HL-60/S4 treated with phorbol 12-myristate 13-acetate at 8.2 ng/mL for 4 days and 3 days (cell line): ENCODE measurements at regions not wholly inside any gene's neighbourhood (a gene's known extent, or its start where the extent isn't known, plus 50 kb on each side); places are given as distances from the start of the nearest gene placed in this dataset.

Source experiments
- in situ Hi-C: fragments of 300-500 bp; cut with MboI; formaldehyde crosslinking; loops from 2 replicates; pipeline ENCODE4 v1.15.0; 2022; ENCODE audit warnings: low sequenced_read_pairs

GRCh38 chr20:16678779-16679178, 51.0 kb upstream of the SNRPB2 start:
- in situ Hi-C loops, result no loop called here

GRCh38 chr20:16676891-16677290, 52.9 kb upstream of the SNRPB2 start:
- in situ Hi-C loops, result no loop called here

- in situ Hi-C loops, result no loop called here
Measured at GRCh38 chr20:16675001-16675564, 54.7 kb upstream of the SNRPB2 start.

- in situ Hi-C loops, result no loop called here
Measured at GRCh38 chr20:16674243-16674642, 55.6 kb upstream of the SNRPB2 start.

- in situ Hi-C loops, result no loop called here
Measured at GRCh38 chr20:16672299-16672698, 57.5 kb upstream of the SNRPB2 start.

GRCh38 chr20:16671753-16672152, 58.1 kb upstream of the SNRPB2 start:
- in situ Hi-C loops, result no loop called here

- in situ Hi-C loops, result no loop called here
Measured at GRCh38 chr20:16666272-16666671, 63.6 kb upstream of the SNRPB2 start.

GRCh38 chr20:16664020-16664419, 65.8 kb upstream of the SNRPB2 start:
- in situ Hi-C loops, result no loop called here

GRCh38 chr20:16662467-16662866, 67.4 kb upstream of the SNRPB2 start:
- in situ Hi-C loops, result no loop called here

GRCh38 chr20:16661756-16662155, 68.1 kb upstream of the SNRPB2 start:
- in situ Hi-C loops, result no loop called here

GRCh38 chr20:16654858-16655535, 74.8 kb upstream of the SNRPB2 start:
- in situ Hi-C loops, result no loop called here

GRCh38 chr20:16653266-16653665, 76.6 kb upstream of the SNRPB2 start:
- in situ Hi-C loops, result no loop called here

- in situ Hi-C loops, result no loop called here
Measured at GRCh38 chr20:16647875-16648597, 74.8 kb upstream of the KIF16B start.

GRCh38 chr20:16641511-16642023, 68.3 kb upstream of the KIF16B start:
- in situ Hi-C loops, result no loop called here

- in situ Hi-C loops, result no loop called here
Measured at GRCh38 chr20:16639027-16639941, 66.0 kb upstream of the KIF16B start.

GRCh38 chr20:16637797-16638196, 64.5 kb upstream of the KIF16B start:
- in situ Hi-C loops, result no loop called here

- in situ Hi-C loops, result no loop called here
Measured at GRCh38 chr20:16626849-16627248, 53.6 kb upstream of the KIF16B start.

- in situ Hi-C loops, result loop anchor here (25.0 kb wide), 1 partner anchor 88 kb away; no protein-coding TSS in a partner anchor
Measured at GRCh38 chr20:16624106-16624505, 50.9 kb upstream of the KIF16B start.
